Hematopoietic multipotent progenitor cell treated with erythropoietin and hydrocortisone succinate and interleukin-3 and kit ligand, for 15 days (in vitro differentiated cells): ENCODE measurements at regions not wholly inside any gene's neighbourhood (a gene's known extent, or its start where the extent isn't known, plus 50 kb on each side); places are given as distances from the start of the nearest gene placed in this dataset.

ENCODE experiments used
- DNase-seq: peaks from one replicate; pipeline ENCODE4 v3.0.0-alpha.2; 2015; ENCODE audit warnings: low spot score

DNA sequence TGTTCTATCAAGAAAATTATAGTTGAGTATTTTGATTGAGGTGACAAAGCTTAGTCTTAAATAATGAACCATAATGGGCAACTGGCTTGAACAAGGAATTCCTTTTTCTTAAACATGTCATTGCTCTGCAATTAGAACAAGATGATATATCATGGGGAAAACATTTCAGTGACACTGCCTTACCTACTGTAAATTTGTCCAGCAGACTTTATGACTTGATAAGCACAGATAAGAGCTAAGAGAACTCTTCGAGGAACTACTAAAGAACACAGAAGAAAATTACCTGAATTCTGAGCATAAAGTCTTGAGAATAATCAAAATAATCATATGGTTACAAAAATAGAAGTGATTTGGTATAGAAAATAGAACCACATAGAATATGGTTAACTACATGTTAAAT is 257.8 kb downstream of the PDHA2 start:
- DNase-seq = no peak

DNA sequence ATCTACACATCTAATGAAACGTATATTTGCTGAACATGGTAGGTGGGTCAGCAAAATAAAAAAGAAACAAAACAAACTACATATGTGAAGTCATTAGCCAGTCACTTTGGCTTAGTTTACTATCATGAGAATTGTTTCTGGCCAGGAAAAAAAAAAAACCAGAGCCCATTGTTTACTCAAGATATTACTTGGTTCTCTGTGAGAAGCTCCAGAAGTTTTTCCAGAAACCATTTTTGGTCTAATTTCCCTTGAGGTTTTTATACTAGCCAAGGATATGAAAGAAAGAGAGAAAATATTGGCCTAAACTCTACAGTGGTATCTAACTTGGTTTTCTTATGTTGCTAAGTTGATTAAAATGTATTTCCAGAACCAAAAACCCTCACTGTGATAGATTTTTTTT is 259.1 kb downstream of the PDHA2 start:
- DNase-seq = no peak

DNA sequence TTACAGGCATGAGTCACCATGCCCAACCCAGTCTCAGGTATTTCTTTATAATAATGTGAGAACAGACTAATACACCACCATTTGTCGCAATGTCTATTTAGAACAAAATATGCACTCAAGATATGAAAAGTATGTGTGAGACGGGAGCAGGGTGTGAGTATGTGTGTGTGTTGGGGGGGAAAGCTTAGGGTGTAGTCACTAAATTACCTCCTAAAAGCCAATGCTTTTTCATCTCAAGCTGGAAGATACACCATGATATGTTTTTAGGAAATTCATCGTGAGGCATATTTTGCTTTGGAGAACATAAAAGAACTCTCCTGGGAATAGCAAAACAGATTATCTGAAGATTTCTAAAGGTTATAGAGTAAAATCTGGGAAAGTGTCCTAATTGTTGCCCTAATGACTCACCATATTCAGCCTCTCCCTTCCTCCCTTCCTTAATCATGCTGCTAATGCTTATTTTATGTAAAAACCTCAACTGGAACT is 262.7 kb downstream of the PDHA2 start:
- DNase-seq = no peak

- DNase-seq = no peak
Measured at GRCh38 chr4:96103086-96103485, 263.2 kb downstream of the PDHA2 start.

- DNase-seq = no peak
Measured at GRCh38 chr4:96108146-96108545, 268.3 kb downstream of the PDHA2 start.

DNA sequence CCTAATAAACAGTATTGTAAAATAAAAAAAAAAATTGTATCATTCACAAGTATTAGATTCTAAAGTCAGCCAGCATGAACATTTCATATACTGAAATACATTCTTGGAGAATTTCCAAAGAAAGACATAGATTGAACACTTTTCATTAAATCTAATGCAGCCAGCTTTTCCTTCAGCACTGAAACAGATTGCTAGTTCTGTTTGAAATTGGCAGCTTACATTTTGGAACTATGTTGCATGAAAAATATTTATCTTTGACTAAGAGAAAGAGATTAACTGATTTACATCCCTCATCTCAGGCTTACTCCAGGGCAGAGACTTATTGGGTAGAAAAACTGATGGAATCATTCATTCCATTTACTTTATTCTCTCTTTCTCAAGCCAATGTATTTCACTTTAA is 272.7 kb downstream of the PDHA2 start:
- no peak for DNase-seq

GRCh38 chr4:96120206-96120605 is 280.3 kb downstream of the PDHA2 start:
- no peak for DNase-seq

- DNase-seq = no peak
Measured at GRCh38 chr4:96126227-96126626, 286.3 kb downstream of the PDHA2 start.

- DNase-seq = no peak
Measured at GRCh38 chr4:96131186-96131585, 291.3 kb downstream of the PDHA2 start.

DNA sequence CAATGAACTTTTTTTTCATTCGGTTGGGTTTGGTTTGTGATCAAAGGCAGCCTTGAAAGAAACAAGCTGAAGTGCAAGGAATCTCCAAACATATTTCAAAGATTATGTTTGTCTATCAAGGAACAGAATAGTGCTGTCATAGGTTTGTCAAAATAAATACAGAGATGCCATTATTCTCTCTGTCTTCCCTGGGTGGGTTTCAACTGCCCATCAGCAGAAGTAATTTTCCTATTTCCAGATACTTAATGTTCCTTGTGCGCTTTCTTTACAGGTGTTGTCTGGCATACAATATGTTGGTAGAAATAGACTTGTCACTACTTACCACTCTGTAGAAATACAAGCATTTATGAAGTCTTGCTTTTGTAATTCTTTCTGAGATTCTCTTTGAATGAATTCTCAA is 294.9 kb downstream of the PDHA2 start:
- no peak for DNase-seq

DNA sequence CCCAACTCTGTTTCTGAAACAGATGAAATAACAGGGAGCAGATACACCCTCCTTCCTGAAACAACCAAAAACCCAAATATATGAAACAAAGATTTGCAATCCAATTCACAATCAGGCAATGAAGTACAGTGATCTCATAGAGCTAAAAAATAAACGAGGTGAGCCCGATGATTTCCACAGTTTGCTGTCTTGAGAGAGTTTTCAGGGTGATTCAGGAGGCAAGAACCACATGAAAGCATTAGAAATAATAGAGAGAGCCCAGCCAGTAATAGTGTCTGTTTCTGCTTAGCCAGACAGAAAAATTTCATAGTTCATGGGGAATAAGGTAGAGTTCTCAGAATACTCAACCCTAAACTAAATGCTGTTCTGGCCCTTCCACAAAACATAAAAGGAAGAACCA is 296.2 kb downstream of the PDHA2 start:
- DNase-seq = no peak

DNA sequence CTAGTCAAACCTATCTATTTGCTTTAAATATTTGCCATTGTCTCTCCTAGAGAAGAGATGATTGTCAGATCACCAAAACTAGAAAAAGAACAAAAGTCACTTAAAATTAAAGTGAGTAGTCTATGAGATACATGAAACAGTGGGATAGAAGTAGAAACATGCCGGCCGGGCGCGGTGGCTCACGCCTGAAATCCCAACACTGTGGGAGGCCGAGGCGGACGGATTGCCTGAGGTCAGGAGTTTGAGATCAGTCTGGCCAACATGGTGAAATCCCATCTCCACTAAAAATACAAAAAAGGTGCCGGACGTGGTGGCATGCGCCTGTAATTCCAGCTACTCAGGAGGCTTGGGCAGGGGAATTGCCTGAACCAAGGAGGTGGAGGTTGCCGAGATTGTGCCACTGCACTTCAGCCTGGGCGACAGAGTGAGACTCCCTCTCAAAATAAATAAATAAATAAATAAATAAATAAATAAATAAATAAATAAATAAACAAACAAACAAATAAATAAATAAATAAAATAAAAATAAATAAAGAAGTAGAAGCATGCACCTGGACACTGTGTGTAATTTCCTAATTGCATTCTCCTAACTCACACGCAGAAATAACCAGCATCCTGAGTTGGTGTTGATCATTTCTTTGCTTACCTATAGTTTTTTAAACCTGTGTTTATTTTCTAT is 299.5 kb downstream of the PDHA2 start:
- DNase-seq = no peak

GRCh38 chr4:96145601-96146000 is 305.7 kb downstream of the PDHA2 start:
- DNase-seq = no peak

GRCh38 chr4:96146686-96147085 is 306.8 kb downstream of the PDHA2 start:
- no peak for DNase-seq

DNA sequence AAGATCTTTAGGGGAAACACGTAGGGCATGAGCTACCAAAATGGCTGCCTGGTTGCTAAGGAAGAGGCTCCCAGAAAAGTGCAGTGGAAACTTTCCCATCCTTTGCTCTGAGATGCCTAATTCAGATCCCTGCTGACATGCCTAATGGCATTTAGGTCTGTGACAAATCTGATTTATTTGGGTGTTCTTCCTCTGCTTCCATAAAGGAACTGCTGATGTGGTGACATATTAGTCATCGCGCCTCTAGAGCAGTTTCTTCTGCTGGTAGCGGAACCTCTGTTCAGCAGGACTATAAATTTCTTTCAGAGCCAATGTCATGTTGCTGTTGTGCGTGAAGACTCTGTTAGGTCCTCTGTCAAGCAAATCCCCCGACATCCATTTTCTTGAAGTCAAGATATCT is 310.0 kb downstream of the PDHA2 start:
- DNase-seq = no peak

- no peak for DNase-seq
Measured at GRCh38 chr4:96150466-96150865, 310.6 kb downstream of the PDHA2 start.

GRCh38 chr4:96152824-96153223 is 312.9 kb downstream of the PDHA2 start:
- no peak for DNase-seq

DNA sequence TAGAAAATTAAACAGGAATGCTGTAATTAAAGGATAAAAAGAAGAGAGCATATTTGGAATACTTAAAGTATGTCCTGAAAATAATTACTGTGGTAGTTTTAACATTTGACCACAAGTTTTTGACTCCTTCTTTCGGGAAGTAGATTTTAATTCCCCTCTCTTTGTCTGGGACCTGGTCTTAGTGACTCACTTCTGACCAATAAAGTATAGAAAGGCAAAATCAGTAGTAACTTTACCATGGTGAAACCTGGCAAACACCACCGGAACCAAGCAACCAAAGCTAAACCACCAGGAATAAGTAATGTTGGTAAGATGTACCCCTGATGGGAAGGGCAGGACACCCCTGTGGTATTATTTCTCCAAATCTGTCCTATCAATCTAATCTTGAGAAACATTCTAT is 314.8 kb downstream of the PDHA2 start:
- DNase-seq = no peak

- no peak for DNase-seq
Measured at GRCh38 chr4:96162636-96163035, 322.7 kb downstream of the PDHA2 start.

GRCh38 chr4:96164814-96165351 is 325.0 kb downstream of the PDHA2 start:
- DNase-seq = no peak

GRCh38 chr4:96166806-96167205 is 326.9 kb downstream of the PDHA2 start:
- no peak for DNase-seq

DNA sequence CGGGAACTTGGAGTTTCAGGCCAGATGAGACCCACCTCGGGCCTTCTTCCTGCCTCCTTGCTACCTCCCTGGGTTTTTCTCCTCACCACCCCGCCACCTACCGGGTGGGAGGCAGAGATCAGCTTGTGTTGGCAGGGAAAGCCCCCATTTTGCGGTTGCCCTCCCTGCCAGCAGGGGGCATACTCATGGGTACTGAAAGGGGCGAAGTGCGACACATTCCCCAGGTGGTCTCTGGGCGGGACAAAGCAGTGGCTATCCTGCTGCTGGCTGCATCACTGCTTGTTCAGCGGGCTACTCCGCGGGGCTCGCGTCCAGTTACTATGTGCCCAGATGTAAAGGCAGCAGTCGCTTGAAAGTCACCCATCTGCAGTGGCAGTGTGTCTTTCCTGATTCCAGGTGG is 330.3 kb downstream of the PDHA2 start:
- DNase-seq = no peak

- DNase-seq = no peak
Measured at GRCh38 chr4:96173756-96174155, 333.9 kb downstream of the PDHA2 start.

GRCh38 chr4:96175871-96176270 is 336.0 kb downstream of the PDHA2 start:
- DNase-seq = no peak
